ENCODE measurements at regions not wholly inside any gene's neighbourhood (a gene's known extent, or its start where the extent isn't known, plus 50 kb on each side); places are given as distances from the start of the nearest gene placed in this dataset.
A peak's percentile ranks its signal among the peaks of the same experiment; 100 is the strongest.

GRCh38 chr20:50260479-50261221 is 70.0 kb downstream of the CEBPB start (continued):
- TF ChIP-seq GTF3C2 (IDR thresholded peaks at IDR 0.05; ENCODE audit: borderline replicate concordance, extremely low read depth, insufficient read length) (peak; percentile 16), HNRNPUL1 (IDR thresholded peaks at IDR 0.05; ENCODE audit: low read length) (no peak), CREB5 (CRISPR knock-in tag; IDR thresholded peaks at IDR 0.05) (no peak), ZNF316 (IDR thresholded peaks at IDR 0.05) (peak; percentile 56), THRA (IDR thresholded peaks at IDR 0.05) (no peak), ZFP36 (IDR thresholded peaks at IDR 0.05; ENCODE audit: low read depth, low read length, partially characterized antibody) (peak; percentile 99), RBM25 (IDR thresholded peaks at IDR 0.05; ENCODE audit: low read depth, low read length, severe bottlenecking) (peak; percentile 88), BCOR (IDR thresholded peaks at IDR 0.05) (peak; percentile 87)
- TF ChIP-seq, protein P1, sequence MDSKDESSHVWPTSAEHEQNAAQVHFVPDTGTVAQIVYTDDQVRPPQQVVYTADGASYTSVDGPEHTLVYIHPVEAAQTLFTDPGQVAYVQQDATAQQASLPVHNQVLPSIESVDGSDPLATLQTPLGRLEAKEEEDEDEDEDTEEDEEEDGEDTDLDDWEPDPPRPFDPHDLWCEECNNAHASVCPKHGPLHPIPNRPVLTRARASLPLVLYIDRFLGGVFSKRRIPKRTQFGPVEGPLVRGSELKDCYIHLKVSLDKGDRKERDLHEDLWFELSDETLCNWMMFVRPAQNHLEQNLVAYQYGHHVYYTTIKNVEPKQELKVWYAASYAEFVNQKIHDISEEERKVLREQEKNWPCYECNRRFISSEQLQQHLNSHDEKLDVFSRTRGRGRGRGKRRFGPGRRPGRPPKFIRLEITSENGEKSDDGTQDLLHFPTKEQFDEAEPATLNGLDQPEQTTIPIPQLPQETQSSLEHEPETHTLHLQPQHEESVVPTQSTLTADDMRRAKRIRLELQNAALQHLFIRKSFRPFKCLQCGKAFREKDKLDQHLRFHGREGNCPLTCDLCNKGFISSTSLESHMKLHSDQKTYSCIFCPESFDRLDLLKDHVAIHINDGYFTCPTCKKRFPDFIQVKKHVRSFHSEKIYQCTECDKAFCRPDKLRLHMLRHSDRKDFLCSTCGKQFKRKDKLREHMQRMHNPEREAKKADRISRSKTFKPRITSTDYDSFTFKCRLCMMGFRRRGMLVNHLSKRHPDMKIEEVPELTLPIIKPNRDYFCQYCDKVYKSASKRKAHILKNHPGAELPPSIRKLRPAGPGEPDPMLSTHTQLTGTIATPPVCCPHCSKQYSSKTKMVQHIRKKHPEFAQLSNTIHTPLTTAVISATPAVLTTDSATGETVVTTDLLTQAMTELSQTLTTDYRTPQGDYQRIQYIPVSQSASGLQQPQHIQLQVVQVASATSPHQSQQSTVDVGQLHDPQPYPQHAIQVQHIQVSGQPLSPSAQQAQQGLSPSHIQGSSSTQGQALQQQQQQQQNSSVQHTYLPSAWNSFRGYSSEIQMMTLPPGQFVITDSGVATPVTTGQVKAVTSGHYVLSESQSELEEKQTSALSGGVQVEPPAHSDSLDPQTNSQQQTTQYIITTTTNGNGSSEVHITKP (IDR thresholded peaks at IDR 0.05; ENCODE audit: partially characterized antibody) = peak; percentile 39
- TF ChIP-seq, protein P2, sequence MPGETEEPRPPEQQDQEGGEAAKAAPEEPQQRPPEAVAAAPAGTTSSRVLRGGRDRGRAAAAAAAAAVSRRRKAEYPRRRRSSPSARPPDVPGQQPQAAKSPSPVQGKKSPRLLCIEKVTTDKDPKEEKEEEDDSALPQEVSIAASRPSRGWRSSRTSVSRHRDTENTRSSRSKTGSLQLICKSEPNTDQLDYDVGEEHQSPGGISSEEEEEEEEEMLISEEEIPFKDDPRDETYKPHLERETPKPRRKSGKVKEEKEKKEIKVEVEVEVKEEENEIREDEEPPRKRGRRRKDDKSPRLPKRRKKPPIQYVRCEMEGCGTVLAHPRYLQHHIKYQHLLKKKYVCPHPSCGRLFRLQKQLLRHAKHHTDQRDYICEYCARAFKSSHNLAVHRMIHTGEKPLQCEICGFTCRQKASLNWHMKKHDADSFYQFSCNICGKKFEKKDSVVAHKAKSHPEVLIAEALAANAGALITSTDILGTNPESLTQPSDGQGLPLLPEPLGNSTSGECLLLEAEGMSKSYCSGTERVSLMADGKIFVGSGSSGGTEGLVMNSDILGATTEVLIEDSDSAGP (CRISPR knock-in tag; IDR thresholded peaks at IDR 0.05) = no peak
- TF ChIP-seq, protein P3, sequence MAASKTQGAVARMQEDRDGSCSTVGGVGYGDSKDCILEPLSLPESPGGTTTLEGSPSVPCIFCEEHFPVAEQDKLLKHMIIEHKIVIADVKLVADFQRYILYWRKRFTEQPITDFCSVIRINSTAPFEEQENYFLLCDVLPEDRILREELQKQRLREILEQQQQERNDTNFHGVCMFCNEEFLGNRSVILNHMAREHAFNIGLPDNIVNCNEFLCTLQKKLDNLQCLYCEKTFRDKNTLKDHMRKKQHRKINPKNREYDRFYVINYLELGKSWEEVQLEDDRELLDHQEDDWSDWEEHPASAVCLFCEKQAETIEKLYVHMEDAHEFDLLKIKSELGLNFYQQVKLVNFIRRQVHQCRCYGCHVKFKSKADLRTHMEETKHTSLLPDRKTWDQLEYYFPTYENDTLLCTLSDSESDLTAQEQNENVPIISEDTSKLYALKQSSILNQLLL (CRISPR knock-in tag; IDR thresholded peaks at IDR 0.05; ENCODE audit: borderline replicate concordance) = no peak
- TF ChIP-seq, protein P4, sequence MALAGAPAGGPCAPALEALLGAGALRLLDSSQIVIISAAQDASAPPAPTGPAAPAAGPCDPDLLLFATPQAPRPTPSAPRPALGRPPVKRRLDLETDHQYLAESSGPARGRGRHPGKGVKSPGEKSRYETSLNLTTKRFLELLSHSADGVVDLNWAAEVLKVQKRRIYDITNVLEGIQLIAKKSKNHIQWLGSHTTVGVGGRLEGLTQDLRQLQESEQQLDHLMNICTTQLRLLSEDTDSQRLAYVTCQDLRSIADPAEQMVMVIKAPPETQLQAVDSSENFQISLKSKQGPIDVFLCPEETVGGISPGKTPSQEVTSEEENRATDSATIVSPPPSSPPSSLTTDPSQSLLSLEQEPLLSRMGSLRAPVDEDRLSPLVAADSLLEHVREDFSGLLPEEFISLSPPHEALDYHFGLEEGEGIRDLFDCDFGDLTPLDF (CRISPR knock-in tag; IDR thresholded peaks at IDR 0.05) = no peak

Data from K562 (cell line).